Tibial nerve (tissue), 4 donors: ENCODE measurements at regions not wholly inside any gene's neighbourhood (a gene's known extent, or its start where the extent isn't known, plus 50 kb on each side); places are given as distances from the start of the nearest gene placed in this dataset.

Experiments used
- EP300 ChIP-seq, 2 donors: sonication (generic); formaldehyde crosslinking; IDR thresholded peaks; one replicate each; pipeline ENCODE4 v1.6.1; 2017; ENCODE audit warnings: antibody characterized with exemption in 2 of 2, mild to moderate bottlenecking in 1 of 2
- POLR2A ChIP-seq, 2 donors: fragments of 450-650 bp; IDR thresholded peaks; one replicate each; pipeline ENCODE4 v1.6.1; 2017; ENCODE audit warnings: antibody characterized with exemption in 2 of 2, mild to moderate bottlenecking in 2 of 2, moderate library complexity in 2 of 2
- TF ChIP-seq, protein P1 (sequence below), 5 experiments: fragments of 200-600 bp in 3 of 5; fragments of 450-650 bp in 2 of 5; sonication (generic) in 3 of 5; IDR thresholded peaks; one replicate each; pipeline ENCODE4 v1.5.1; 2016 to 2019; ENCODE audit warnings: antibody characterized with exemption in 5 of 5, mild to moderate bottlenecking in 3 of 5, moderate library complexity in 2 of 5

- TF ChIP-seq, protein P1, sequence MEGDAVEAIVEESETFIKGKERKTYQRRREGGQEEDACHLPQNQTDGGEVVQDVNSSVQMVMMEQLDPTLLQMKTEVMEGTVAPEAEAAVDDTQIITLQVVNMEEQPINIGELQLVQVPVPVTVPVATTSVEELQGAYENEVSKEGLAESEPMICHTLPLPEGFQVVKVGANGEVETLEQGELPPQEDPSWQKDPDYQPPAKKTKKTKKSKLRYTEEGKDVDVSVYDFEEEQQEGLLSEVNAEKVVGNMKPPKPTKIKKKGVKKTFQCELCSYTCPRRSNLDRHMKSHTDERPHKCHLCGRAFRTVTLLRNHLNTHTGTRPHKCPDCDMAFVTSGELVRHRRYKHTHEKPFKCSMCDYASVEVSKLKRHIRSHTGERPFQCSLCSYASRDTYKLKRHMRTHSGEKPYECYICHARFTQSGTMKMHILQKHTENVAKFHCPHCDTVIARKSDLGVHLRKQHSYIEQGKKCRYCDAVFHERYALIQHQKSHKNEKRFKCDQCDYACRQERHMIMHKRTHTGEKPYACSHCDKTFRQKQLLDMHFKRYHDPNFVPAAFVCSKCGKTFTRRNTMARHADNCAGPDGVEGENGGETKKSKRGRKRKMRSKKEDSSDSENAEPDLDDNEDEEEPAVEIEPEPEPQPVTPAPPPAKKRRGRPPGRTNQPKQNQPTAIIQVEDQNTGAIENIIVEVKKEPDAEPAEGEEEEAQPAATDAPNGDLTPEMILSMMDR (IDR thresholded peaks at IDR 0.05): no peak
- no peak for TF ChIP-seq POLR2A (IDR thresholded peaks at IDR 0.05)
- peak; percentile 70 to 83 for TF ChIP-seq EP300 (IDR thresholded peaks at IDR 0.05)
Measured at GRCh38 chr5:68543212-68543611, 327.7 kb downstream of the PIK3R1 start.
